MM.1S (cell line): ENCODE measurements at regions not wholly inside any gene's neighbourhood (a gene's known extent, or its start where the extent isn't known, plus 50 kb on each side); places are given as distances from the start of the nearest gene placed in this dataset.

Experiments used
- DNase-seq: peaks from one replicate; pipeline ENCODE4 v3.0.0-alpha.2; 2015
- H2AFZ ChIP-seq: fragments of 300-600 bp; sonication (generic); 2 replicates; pipeline ENCODE4 v1.6.0; 2016; ENCODE audit warnings: antibody characterized with exemption, low read length
- H3F3A ChIP-seq: fragments of 300-600 bp; sonication (generic); 2 replicates; pipeline ENCODE4 v1.6.1; 2016; ENCODE audit warnings: mild to moderate bottlenecking, antibody characterized with exemption, low read length, moderate library complexity, mixed read lengths; ENCODE audit not compliant: insufficient read depth
- H3K27ac ChIP-seq: fragments of 300-600 bp; sonication (generic); 2 replicates; pipeline ENCODE4 v1.5.1; 2016; ENCODE audit warnings: mild to moderate bottlenecking, low read length
- H3K27me3 ChIP-seq: fragments of 300-600 bp; sonication (generic); replicated peaks from 2 replicates; pipeline ENCODE4 v1.6.0; 2016; ENCODE audit warnings: low read length; ENCODE audit not compliant: insufficient read depth
- H3K36me3 ChIP-seq: fragments of 300-600 bp; sonication (generic); replicated peaks from 2 replicates; pipeline ENCODE4 v1.6.1; 2016; ENCODE audit warnings: mild to moderate bottlenecking, low read length, mixed read lengths; ENCODE audit not compliant: insufficient read depth
- H3K4me1 ChIP-seq: fragments of 300-600 bp; sonication (generic); 2 replicates; pipeline ENCODE4 v1.6.1; 2016; ENCODE audit warnings: low read length, mixed read lengths
- H3K4me2 ChIP-seq: fragments of 300-600 bp; sonication (generic); 2 replicates; pipeline ENCODE4 v1.6.0; 2016; ENCODE audit warnings: low read depth, low read length
- H3K4me3 ChIP-seq: fragments of 300-600 bp; sonication (generic); 2 replicates; pipeline ENCODE4 v1.5.1; 2016; ENCODE audit warnings: low read length, mixed read lengths
- H3K79me2 ChIP-seq: fragments of 300-600 bp; sonication (generic); 2 replicates; pipeline ENCODE4 v1.6.1; 2016; ENCODE audit warnings: mixed run types, low read length, mixed read lengths
- H3K9ac ChIP-seq: fragments of 300-600 bp; sonication (generic); 2 replicates; pipeline ENCODE4 v1.6.1; 2016; ENCODE audit warnings: low read length, mixed read lengths
- H3K9me2 ChIP-seq: fragments of 300-600 bp; sonication (generic); replicated peaks from 2 replicates; pipeline ENCODE4 v1.6.1; 2016; ENCODE audit warnings: mild to moderate bottlenecking, low read length, mixed read lengths; ENCODE audit not compliant: insufficient read depth
- H3K9me3 ChIP-seq: fragments of 300-600 bp; sonication (generic); replicated peaks from 2 replicates; pipeline ENCODE4 v1.6.1; 2016; ENCODE audit warnings: mild to moderate bottlenecking, low read length, mixed read lengths; ENCODE audit not compliant: insufficient read depth
- H4K20me1 ChIP-seq: fragments of 300-600 bp; sonication (generic); 2 replicates; pipeline ENCODE4 v1.6.1; 2016; ENCODE audit warnings: mild to moderate bottlenecking, low read length, moderate library complexity, mixed read lengths; ENCODE audit not compliant: insufficient read depth
- CTCF ChIP-seq: fragments of 300-600 bp; sonication (generic); IDR thresholded peaks from 2 replicates; pipeline ENCODE4 v1.5.1; 2016; ENCODE audit warnings: antibody characterized with exemption, low read length, mixed read lengths
- EZH2 ChIP-seq: fragments of 300-600 bp; sonication (generic); optimal IDR thresholded peaks from 2 replicates; pipeline ENCODE3; 2017; ENCODE audit warnings: low read depth, mild to moderate bottlenecking, antibody characterized with exemption, low read length, mixed read lengths
- EZH2phosphoT487 ChIP-seq: fragments of 300-600 bp; sonication (generic); IDR thresholded peaks from 2 replicates; pipeline ENCODE4 v1.6.1; 2018; ENCODE audit warnings: antibody characterized with exemption, low read length

GRCh38 chr21:21955204-21955603 lies 957.0 kb downstream of the NCAM2 start:
- no peaks in the 10 kb centered on the region for H3K9me3 ChIP-seq
- H3K4me1 ChIP-seq = no peaks in the 10 kb centered on the region
- no peak overlapping the region for H3K4me3 ChIP-seq
- no peak overlapping the region for H2AFZ ChIP-seq
- no peak overlapping the region for H3K27ac ChIP-seq
- no peaks in the 10 kb centered on the region for H3K36me3 ChIP-seq
- no peaks in the 10 kb centered on the region for H3K9me2 ChIP-seq
- no peaks in the 10 kb centered on the region for H4K20me1 ChIP-seq
- TF ChIP-seq EZH2 (no peak), EZH2phosphoT487 (no peak), CTCF (no peak)
- no peaks in the 10 kb centered on the region for H3K79me2 ChIP-seq
- H3K9ac ChIP-seq = no peak overlapping the region
- DNase-seq = no peak
- H3F3A ChIP-seq = no peaks in the 10 kb centered on the region
- H3K4me2 ChIP-seq = no peak overlapping the region
- H3K27me3 ChIP-seq = no peaks in the 10 kb centered on the region

- no peak overlapping the region for H3K9ac ChIP-seq
- no peaks in the 10 kb centered on the region for H3F3A ChIP-seq
- H3K27me3 ChIP-seq = no peaks in the 10 kb centered on the region
- no peak for TF ChIP-seq EZH2
- TF ChIP-seq CTCF = no peak
- TF ChIP-seq EZH2phosphoT487 = no peak
- H3K4me1 ChIP-seq = no peaks in the 10 kb centered on the region
- no peaks in the 10 kb centered on the region for H3K36me3 ChIP-seq
- no peak overlapping the region for H3K27ac ChIP-seq
- no peak overlapping the region for H3K4me3 ChIP-seq
- H2AFZ ChIP-seq = no peak overlapping the region
- no peaks in the 10 kb centered on the region for H3K9me2 ChIP-seq
- no peak for DNase-seq
- H3K9me3 ChIP-seq = no peaks in the 10 kb centered on the region
- no peaks in the 10 kb centered on the region for H3K79me2 ChIP-seq
- no peak overlapping the region for H3K4me2 ChIP-seq
- no peaks in the 10 kb centered on the region for H4K20me1 ChIP-seq
Measured at GRCh38 chr21:21957490-21957889, 959.3 kb downstream of the NCAM2 start.

GRCh38 chr21:21963911-21964310 lies 965.7 kb downstream of the NCAM2 start:
- Histone ChIP-seq H3K4me2 (no peak overlapping the region), H3K27ac (no peak overlapping the region), H3K4me3 (no peak overlapping the region), H3K27me3 (no peaks in the 10 kb centered on the region), H3K9me3 (no peaks in the 10 kb centered on the region), H2AFZ (no peak overlapping the region), H3K9ac (no peak overlapping the region), H3K36me3 (no peaks in the 10 kb centered on the region), H3K9me2 (no peaks in the 10 kb centered on the region), H4K20me1 (no peaks in the 10 kb centered on the region), H3F3A (no peaks in the 10 kb centered on the region), H3K4me1 (no peaks in the 10 kb centered on the region), H3K79me2 (no peaks in the 10 kb centered on the region)
- no peak for DNase-seq
- TF ChIP-seq EZH2phosphoT487 = no peak
- TF ChIP-seq CTCF = no peak
- no peak for TF ChIP-seq EZH2
